ENCODE measurements at regions not wholly inside any gene's neighbourhood (a gene's known extent, or its start where the extent isn't known, plus 50 kb on each side); places are given as distances from the start of the nearest gene placed in this dataset.

DNA sequence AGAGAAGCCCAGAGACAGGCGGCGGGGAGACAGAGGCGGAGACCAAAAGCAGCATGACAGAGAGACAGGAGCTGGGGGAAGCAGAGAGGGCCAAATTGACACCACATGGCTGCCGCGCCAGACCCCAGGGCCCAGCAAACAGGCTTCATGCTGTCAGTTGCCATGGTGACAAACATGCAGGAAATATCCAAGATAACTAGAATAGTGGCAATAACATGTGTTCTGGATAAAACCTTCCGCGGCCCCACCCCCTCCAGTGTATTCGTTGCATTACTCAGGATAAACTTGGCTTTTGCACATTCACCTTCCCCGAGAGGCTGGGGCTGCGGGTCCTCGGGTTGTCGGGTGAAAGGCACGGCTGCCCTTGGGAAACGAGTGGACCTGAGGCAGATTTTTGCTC is 49.9 kb upstream of the CDON start:
- peaks cover 10% of the 10 kb centered on the region for H3K27me3 Mint-ChIP-seq (ENCODE audit: insufficient read depth, low read depth, poor library complexity)
- no peak overlapping the region for H2AFZ ChIP-seq
- no peaks in the 10 kb centered on the region for H3K36me3 ChIP-seq (ENCODE audit: insufficient read depth)
- H3K9me2 ChIP-seq (ENCODE audit: insufficient read depth) = no peaks in the 10 kb centered on the region
- TF ChIP-seq EZH2 (IDR thresholded peaks at IDR 0.05; ENCODE audit: low read depth, unreplicated experiment) (no peak), NANOG (IDR thresholded peaks at IDR 0.05; ENCODE audit: borderline replicate concordance) (no peak)
- TF ChIP-seq, protein P1, sequence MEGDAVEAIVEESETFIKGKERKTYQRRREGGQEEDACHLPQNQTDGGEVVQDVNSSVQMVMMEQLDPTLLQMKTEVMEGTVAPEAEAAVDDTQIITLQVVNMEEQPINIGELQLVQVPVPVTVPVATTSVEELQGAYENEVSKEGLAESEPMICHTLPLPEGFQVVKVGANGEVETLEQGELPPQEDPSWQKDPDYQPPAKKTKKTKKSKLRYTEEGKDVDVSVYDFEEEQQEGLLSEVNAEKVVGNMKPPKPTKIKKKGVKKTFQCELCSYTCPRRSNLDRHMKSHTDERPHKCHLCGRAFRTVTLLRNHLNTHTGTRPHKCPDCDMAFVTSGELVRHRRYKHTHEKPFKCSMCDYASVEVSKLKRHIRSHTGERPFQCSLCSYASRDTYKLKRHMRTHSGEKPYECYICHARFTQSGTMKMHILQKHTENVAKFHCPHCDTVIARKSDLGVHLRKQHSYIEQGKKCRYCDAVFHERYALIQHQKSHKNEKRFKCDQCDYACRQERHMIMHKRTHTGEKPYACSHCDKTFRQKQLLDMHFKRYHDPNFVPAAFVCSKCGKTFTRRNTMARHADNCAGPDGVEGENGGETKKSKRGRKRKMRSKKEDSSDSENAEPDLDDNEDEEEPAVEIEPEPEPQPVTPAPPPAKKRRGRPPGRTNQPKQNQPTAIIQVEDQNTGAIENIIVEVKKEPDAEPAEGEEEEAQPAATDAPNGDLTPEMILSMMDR (conservative IDR thresholded peaks at IDR 0.05; ENCODE audit: low read depth in 2 of 2) = no peak
- H3K9me3 Mint-ChIP-seq = no peaks in the 10 kb centered on the region
- H3K4me1 Mint-ChIP-seq = peaks cover 12% of the 10 kb centered on the region
- H3K4me1 ChIP-seq (ENCODE audit: insufficient read depth) = peaks cover 3% of the 10 kb centered on the region; the same call in 1 of the 2 replicates
- no peaks in the 10 kb centered on the region for H3K27me3 ChIP-seq (ENCODE audit: insufficient read depth)
- ATAC-seq (no peak), DNase-seq (ENCODE audit: low spot score) (no peak)
- no peak overlapping the region for H3K4me3 Mint-ChIP-seq
- no peaks in the 10 kb centered on the region for H3K36me3 Mint-ChIP-seq (ENCODE audit: low read depth)
- no peak overlapping the region for H3K4me3 ChIP-seq
- no peak overlapping the region for H3K4me2 ChIP-seq
- no peak overlapping the region for H3K27ac ChIP-seq (ENCODE audit: low read depth)
- H3K79me2 ChIP-seq (replicated peaks; ENCODE audit: insufficient read depth) = no peaks in the 10 kb centered on the region
- no peaks in the 10 kb centered on the region for H4K20me1 ChIP-seq (replicated peaks; ENCODE audit: insufficient read depth)
- H3K27ac Mint-ChIP-seq = no peak overlapping the region
- H3F3A ChIP-seq (replicated peaks; ENCODE audit: low read depth) = no peaks in the 10 kb centered on the region
